Liver (tissue), 8 donors: ENCODE measurements at regions not wholly inside any gene's neighbourhood (a gene's known extent, or its start where the extent isn't known, plus 50 kb on each side); places are given as distances from the start of the nearest gene placed in this dataset.

Experiments
- DNase-seq: peaks from one replicate; pipeline ENCODE4 v3.0.0-alpha.2; 2017; ENCODE audit warnings: low spot score
- H3K27ac ChIP-seq, 2 donors: one replicate each; pipeline ENCODE4 v1.7.0; 2013; ENCODE audit warnings: inconsistent platforms in 2 of 2, low read length in 2 of 2, control low read depth in 1 of 2, low read depth in 1 of 2, mild to moderate bottlenecking in 1 of 2
- H3K27me3 ChIP-seq, 4 donors: one replicate each; pipeline versions ENCODE4 v1.6.1 to v1.7.0; 2013; ENCODE audit warnings: low read length in 3 of 4, inconsistent platforms in 1 of 4, mild to moderate bottlenecking in 1 of 4, moderate library complexity in 1 of 4; ENCODE audit not compliant: control insufficient read depth in 4 of 4, insufficient read depth in 4 of 4
- H3K36me3 ChIP-seq, 4 donors: one replicate each; pipeline versions ENCODE4 v1.6.1 to v1.7.0; 2013; ENCODE audit warnings: low read length in 3 of 4, mild to moderate bottlenecking in 3 of 4, low read depth in 1 of 4, moderate library complexity in 1 of 4; ENCODE audit not compliant: control insufficient read depth in 4 of 4, insufficient read depth in 3 of 4
- H3K4me1 ChIP-seq, 4 donors: one replicate each; pipeline versions ENCODE4 v1.6.1 to v1.7.0; 2013; ENCODE audit warnings: low read length in 3 of 4, mild to moderate bottlenecking in 3 of 4, moderate library complexity in 1 of 4; ENCODE audit not compliant: control insufficient read depth in 4 of 4, insufficient read depth in 4 of 4
- H3K4me3 ChIP-seq, 3 donors: one replicate each; pipeline versions ENCODE4 v1.6.1 to v1.7.0; 2013; ENCODE audit warnings: low read length in 3 of 3, control low read depth in 1 of 3, low read depth in 1 of 3, mild to moderate bottlenecking in 1 of 3
- H3K9ac ChIP-seq, 2 donors: one replicate each; pipeline ENCODE4 v1.7.0; 2013; ENCODE audit warnings: low read length in 2 of 2, mild to moderate bottlenecking in 2 of 2, moderate library complexity in 2 of 2, control low read depth in 1 of 2, low read depth in 1 of 2
- H3K9me3 ChIP-seq, 4 donors: one replicate each; pipeline versions ENCODE4 v1.6.1 to v1.7.0; 2013; ENCODE audit warnings: low read length in 3 of 4; ENCODE audit not compliant: control insufficient read depth in 4 of 4
- CTCF ChIP-seq: fragments of 150-350 bp; IDR thresholded peaks from 2 replicates; pipeline ENCODE4 v1.5.1; 2017; ENCODE audit warnings: improper control_type of control experiment, low read depth, low read length; ENCODE audit not compliant: missing input control
- EGR1 ChIP-seq, 2 donors: IDR thresholded peaks; 2 replicates each; pipeline ENCODE4 v1.6.1; 2016 to 2018; ENCODE audit warnings: antibody characterized with exemption in 2 of 2, low read depth in 2 of 2
- FOXA1 ChIP-seq: IDR thresholded peaks from 2 replicates; pipeline ENCODE4 v1.6.1; 2016; ENCODE audit warnings: antibody characterized with exemption
- FOXA2 ChIP-seq: IDR thresholded peaks from 2 replicates; pipeline ENCODE4 v1.6.1; 2016; ENCODE audit warnings: antibody characterized with exemption
- GABPA ChIP-seq, 2 donors: IDR thresholded peaks in 1 of 2; conservative IDR thresholded peaks in 1 of 2; 2 replicates each; pipeline ENCODE4 v1.6.1; 2016; ENCODE audit warnings: antibody characterized with exemption in 2 of 2, mild to moderate bottlenecking in 1 of 2, moderate library complexity in 1 of 2
- HNF4A ChIP-seq, 2 donors: conservative IDR thresholded peaks; 2 replicates each; pipeline ENCODE4 v1.6.1; 2016; ENCODE audit warnings: antibody characterized with exemption in 2 of 2, mild to moderate bottlenecking in 2 of 2
- HNF4G ChIP-seq: IDR thresholded peaks from 2 replicates; pipeline ENCODE4 v1.6.1; 2016; ENCODE audit warnings: antibody characterized with exemption
- JUND ChIP-seq, 2 donors: IDR thresholded peaks; 2 replicates each; pipeline ENCODE4 v1.6.1; 2016; ENCODE audit warnings: antibody characterized with exemption in 2 of 2
- NR2F2 ChIP-seq: IDR thresholded peaks from 2 replicates; pipeline ENCODE4 v1.6.1; 2016; ENCODE audit warnings: antibody characterized with exemption
- RAD21 ChIP-seq, 2 donors: IDR thresholded peaks; 2 replicates each; pipeline ENCODE4 v1.6.1; 2016; ENCODE audit warnings: antibody characterized with exemption in 2 of 2, mild to moderate bottlenecking in 2 of 2
- RXRA ChIP-seq, 2 donors: IDR thresholded peaks; 2 replicates each; pipeline ENCODE4 v1.6.1; 2017 to 2018; ENCODE audit warnings: antibody characterized with exemption in 2 of 2, mild to moderate bottlenecking in 1 of 2
- SP1 ChIP-seq: IDR thresholded peaks from 2 replicates; pipeline ENCODE4 v1.6.1; 2018; ENCODE audit warnings: antibody characterized with exemption, mild to moderate bottlenecking
- TAF1 ChIP-seq: conservative IDR thresholded peaks from 2 replicates; pipeline ENCODE4 v1.6.1; 2016; ENCODE audit warnings: antibody characterized with exemption, mild to moderate bottlenecking
- YY1 ChIP-seq: IDR thresholded peaks from 2 replicates; pipeline ENCODE4 v1.6.1; 2016; ENCODE audit warnings: antibody characterized with exemption, mild to moderate bottlenecking
- ZBTB33 ChIP-seq: IDR thresholded peaks from 2 replicates; pipeline ENCODE4 v1.6.1; 2016; ENCODE audit warnings: antibody characterized with exemption
- WGBS: extraction: QIAGEN DNeasy Blood & Tissue Kit; methylation state at CpG from one replicate; pipeline ENCODE4 v1.1.7; 2013; 5-methylcytosine and 5-hydroxymethylcytosine counted together
- TF ChIP-seq, protein P1 (sequence below): IDR thresholded peaks from 2 replicates; pipeline ENCODE4 v1.6.1; 2016; ENCODE audit warnings: antibody characterized with exemption
- TF ChIP-seq, protein P2 (sequence below): IDR thresholded peaks from 2 replicates; pipeline ENCODE4 v1.6.1; 2016; ENCODE audit warnings: antibody characterized with exemption, mild to moderate bottlenecking
- TF ChIP-seq, protein P3 (sequence below): IDR thresholded peaks from 2 replicates; pipeline ENCODE4 v1.6.1; 2016; ENCODE audit warnings: antibody characterized with exemption
- donor health status: healthy.
- donor health status: healthy.
- donor health status: healthy.
- donor health status: healthy.
- donor health status: healthy.

DNA sequence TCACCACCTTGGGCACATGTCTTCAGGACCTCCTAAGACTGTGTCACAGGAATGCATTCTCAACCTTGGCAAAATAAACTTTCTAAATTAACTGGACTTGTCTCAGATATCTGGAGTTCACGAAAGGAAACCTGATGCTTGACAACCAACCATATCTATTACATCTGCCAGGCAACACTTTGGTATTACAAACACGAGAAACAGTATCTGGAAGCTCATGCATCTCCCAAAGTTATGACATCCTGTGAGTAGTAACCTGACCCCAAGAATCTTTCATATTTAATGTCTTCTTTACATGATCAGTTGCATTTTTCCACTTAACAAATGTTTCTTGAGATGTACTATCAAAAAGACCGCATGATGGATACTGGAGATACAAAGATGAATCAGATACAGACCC, 465.3 kb upstream of the AGTR1 start:
- no peak overlapping the region for H3K4me3 ChIP-seq
- H3K27me3 ChIP-seq = no peaks in the 10 kb centered on the region
- H3K36me3 ChIP-seq = no peaks in the 10 kb centered on the region
- no peaks in the 10 kb centered on the region for H3K9me3 ChIP-seq
- no peak overlapping the region for H3K27ac ChIP-seq
- H3K4me1 ChIP-seq = no peaks in the 10 kb centered on the region
- no peak for DNase-seq
- 85% methylated on average over 3 of the region's 3 CpGs for WGBS
- TF ChIP-seq FOXA1 (no peak), SP1 (no peak), TAF1 (no peak), NR2F2 (no peak), YY1 (no peak), JUND (IDR thresholded peaks at IDR 0.05) (no peak), EGR1 (IDR thresholded peaks at IDR 0.05; ENCODE audit: low read depth in 2 of 2) (no peak), GABPA (IDR thresholded peaks at IDR 0.05 in 1 of 2, conservative IDR thresholded peaks at IDR 0.05 in 1 of 2) (no peak), RXRA (IDR thresholded peaks at IDR 0.05) (no peak), HNF4A (conservative IDR thresholded peaks at IDR 0.05) (no peak), ZBTB33 (no peak), HNF4G (no peak), FOXA2 (no peak), RAD21 (IDR thresholded peaks at IDR 0.05) (no peak), CTCF (no peak)
- TF ChIP-seq, protein P1, sequence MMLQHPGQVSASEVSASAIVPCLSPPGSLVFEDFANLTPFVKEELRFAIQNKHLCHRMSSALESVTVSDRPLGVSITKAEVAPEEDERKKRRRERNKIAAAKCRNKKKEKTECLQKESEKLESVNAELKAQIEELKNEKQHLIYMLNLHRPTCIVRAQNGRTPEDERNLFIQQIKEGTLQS = no peak
- TF ChIP-seq, protein P2, sequence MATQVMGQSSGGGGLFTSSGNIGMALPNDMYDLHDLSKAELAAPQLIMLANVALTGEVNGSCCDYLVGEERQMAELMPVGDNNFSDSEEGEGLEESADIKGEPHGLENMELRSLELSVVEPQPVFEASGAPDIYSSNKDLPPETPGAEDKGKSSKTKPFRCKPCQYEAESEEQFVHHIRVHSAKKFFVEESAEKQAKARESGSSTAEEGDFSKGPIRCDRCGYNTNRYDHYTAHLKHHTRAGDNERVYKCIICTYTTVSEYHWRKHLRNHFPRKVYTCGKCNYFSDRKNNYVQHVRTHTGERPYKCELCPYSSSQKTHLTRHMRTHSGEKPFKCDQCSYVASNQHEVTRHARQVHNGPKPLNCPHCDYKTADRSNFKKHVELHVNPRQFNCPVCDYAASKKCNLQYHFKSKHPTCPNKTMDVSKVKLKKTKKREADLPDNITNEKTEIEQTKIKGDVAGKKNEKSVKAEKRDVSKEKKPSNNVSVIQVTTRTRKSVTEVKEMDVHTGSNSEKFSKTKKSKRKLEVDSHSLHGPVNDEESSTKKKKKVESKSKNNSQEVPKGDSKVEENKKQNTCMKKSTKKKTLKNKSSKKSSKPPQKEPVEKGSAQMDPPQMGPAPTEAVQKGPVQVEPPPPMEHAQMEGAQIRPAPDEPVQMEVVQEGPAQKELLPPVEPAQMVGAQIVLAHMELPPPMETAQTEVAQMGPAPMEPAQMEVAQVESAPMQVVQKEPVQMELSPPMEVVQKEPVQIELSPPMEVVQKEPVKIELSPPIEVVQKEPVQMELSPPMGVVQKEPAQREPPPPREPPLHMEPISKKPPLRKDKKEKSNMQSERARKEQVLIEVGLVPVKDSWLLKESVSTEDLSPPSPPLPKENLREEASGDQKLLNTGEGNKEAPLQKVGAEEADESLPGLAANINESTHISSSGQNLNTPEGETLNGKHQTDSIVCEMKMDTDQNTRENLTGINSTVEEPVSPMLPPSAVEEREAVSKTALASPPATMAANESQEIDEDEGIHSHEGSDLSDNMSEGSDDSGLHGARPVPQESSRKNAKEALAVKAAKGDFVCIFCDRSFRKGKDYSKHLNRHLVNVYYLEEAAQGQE = no peak
- TF ChIP-seq, protein P3, sequence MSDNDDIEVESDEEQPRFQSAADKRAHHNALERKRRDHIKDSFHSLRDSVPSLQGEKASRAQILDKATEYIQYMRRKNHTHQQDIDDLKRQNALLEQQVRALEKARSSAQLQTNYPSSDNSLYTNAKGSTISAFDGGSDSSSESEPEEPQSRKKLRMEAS = no peak
- H3K9ac ChIP-seq = no peak overlapping the region

GRCh38 chr3:148233403-148233802, 464.3 kb upstream of the AGTR1 start:
- Histone ChIP-seq H3K36me3 (no peaks in the 10 kb centered on the region), H3K4me3 (no peak overlapping the region), H3K9me3 (no peaks in the 10 kb centered on the region), H3K4me1 (no peaks in the 10 kb centered on the region), H3K9ac (no peak overlapping the region), H3K27ac (no peak overlapping the region), H3K27me3 (no peaks in the 10 kb centered on the region)
- no peak for DNase-seq
- 80% methylated on average over 1 of the region's 1 CpG for whole genome bisulfite sequencing
- TF ChIP-seq GABPA (IDR thresholded peaks at IDR 0.05 in 1 of 2, conservative IDR thresholded peaks at IDR 0.05 in 1 of 2) (no peak), TAF1 (no peak), FOXA2 (no peak), FOXA1 (no peak), SP1 (no peak), EGR1 (IDR thresholded peaks at IDR 0.05; ENCODE audit: low read depth in 2 of 2) (no peak), HNF4G (no peak), NR2F2 (no peak), RAD21 (IDR thresholded peaks at IDR 0.05) (no peak), YY1 (no peak), RXRA (IDR thresholded peaks at IDR 0.05) (no peak), ZBTB33 (no peak)
- TF ChIP-seq, protein P2 = no peak
